ENCODE measurements at regions not wholly inside any gene's neighbourhood (a gene's known extent, or its start where the extent isn't known, plus 50 kb on each side); places are given as distances from the start of the nearest gene placed in this dataset.

GRCh38 chr4:29423836-29424721 lies 1296.1 kb upstream of the PCDH7 start:
- DNase-seq = no peak

GRCh38 chr4:29453303-29453820 lies 1266.8 kb upstream of the PCDH7 start:
- no peak for DNase-seq

GRCh38 chr4:29459926-29460325 lies 1260.2 kb upstream of the PCDH7 start:
- DNase-seq = no peak

GRCh38 chr4:29467044-29467717 lies 1253.0 kb upstream of the PCDH7 start:
- DNase-seq = no peak
